ENCODE measurements at regions not wholly inside any gene's neighbourhood (a gene's known extent, or its start where the extent isn't known, plus 50 kb on each side); places are given as distances from the start of the nearest gene placed in this dataset.

- TF ChIP-seq CTCF (IDR thresholded peaks at IDR 0.05) (no peak), POLR2A (IDR thresholded peaks at IDR 0.05) (no peak)
Observed at GRCh38 chr1:239696317-239696716, 309.9 kb downstream of the CHRM3 start.
